NCI-H345 (cell line): ENCODE measurements at regions not wholly inside any gene's neighbourhood (a gene's known extent, or its start where the extent isn't known, plus 50 kb on each side); places are given as distances from the start of the nearest gene placed in this dataset.

Experiments used
- DNase-seq: peaks from one replicate; lab custom pipeline; 2025; lab: John Stamatoyannopoulos, UW

DNA sequence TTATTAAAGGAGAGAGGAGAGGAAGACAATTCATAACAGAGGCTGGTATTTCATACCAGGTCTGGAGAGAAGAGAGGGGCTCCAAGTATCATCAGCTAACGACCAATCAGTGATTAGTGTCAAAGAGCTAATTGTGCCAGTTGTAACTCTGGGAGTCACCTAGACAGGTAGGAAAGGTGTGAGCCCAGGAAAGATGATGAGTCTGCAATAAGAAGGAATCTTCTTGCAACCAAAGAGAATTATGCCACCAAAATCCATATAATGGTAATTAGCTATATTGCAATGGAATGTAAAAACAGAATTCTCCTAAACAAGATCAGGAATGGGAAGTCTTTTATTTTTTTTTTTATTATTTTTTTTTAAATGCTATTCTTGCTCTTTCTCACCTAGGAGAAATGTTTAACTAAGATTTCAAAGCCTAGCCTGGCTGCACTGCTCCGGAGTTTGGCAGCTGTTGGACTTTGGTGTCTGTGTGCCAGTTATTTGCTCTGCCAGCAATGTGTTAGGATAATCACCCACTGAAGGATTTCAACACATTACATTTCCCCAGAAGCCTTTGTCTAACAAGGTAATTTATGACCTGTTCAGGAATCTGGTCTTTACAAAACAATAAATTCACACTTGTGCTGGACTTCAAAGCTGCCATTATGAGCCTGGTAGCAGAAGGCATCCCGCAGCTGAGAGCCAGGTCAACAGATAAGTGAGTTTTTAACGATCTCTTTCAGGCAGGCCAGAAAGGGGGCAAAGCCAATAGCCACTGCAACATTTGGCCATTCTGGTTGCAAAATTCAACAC lies 89.4 kb downstream of the FOXB1 start:
- no peak for DNase-seq

DNA sequence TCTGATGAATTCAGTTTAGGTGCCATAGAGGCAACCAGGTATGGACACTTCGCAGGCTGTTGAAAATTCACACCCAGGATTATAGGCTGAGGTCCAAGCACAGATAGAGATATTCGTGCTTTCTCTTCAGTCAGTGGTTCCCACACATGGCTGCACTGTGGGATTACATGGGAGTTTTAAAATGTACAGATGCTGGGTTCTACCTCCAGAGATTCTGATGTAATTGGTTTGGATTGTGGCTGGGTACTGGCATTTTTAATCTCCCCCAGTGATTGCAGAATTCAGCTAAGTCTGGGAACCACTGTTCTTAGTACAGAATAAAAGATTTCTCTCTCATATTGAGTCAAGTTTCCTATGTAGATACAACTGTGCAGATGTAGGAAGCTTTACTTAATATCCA lies 91.6 kb downstream of the FOXB1 start:
- no peak for DNase-seq

GRCh38 chr15:60096157-60096556 lies 92.0 kb downstream of the FOXB1 start:
- no peak for DNase-seq

GRCh38 chr15:60101416-60101815 lies 97.3 kb downstream of the FOXB1 start:
- no peak for DNase-seq

GRCh38 chr15:60102748-60103147 lies 98.6 kb downstream of the FOXB1 start:
- no peak for DNase-seq

GRCh38 chr15:60110909-60111308 lies 106.8 kb downstream of the FOXB1 start:
- DNase-seq, result no peak

- peak; percentile 12 for DNase-seq
Measured at GRCh38 chr15:60115579-60116380, 111.7 kb downstream of the FOXB1 start.

GRCh38 chr15:60116456-60117089 lies 112.5 kb downstream of the FOXB1 start:
- no peak for DNase-seq

DNA sequence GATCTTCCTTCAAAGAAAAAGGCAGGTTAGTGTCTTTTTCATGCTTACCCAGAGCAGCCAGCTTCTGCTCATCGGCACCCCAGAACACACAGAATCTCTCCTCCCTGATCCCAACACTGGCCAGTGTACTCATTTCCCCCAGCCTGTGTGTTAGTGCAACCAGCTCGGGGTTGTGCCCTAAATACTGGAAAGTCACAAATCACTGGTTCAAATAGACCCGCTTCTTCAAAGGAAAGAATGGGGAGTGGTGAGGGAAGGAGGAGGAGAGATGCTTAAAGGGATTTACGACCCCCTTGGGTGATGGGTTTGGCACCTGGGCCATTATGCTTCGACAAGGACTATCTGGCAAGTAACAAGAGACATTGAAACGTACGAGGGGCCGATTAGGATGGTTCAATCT lies 114.0 kb downstream of the FOXB1 start:
- DNase-seq, result no peak

DNA sequence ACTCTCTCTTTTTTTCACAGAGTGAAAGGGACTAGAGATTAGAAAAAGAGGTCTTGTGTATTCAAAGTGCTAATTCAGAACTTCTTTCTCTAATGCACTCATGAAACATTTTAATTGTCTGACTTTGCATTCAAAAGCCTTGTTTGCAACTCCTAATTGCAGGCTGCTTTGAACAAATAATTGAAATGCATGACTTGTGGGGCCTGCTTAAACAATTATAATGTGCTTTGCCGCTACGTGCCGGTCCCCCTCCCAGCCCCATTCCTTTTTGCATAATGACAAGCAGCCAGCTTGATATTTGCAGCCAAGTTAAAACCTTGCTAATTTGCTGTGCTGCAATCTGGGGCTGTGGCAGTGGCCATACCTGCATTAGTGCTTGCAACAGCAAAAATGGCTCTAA lies 114.5 kb downstream of the FOXB1 start:
- no peak for DNase-seq

DNA sequence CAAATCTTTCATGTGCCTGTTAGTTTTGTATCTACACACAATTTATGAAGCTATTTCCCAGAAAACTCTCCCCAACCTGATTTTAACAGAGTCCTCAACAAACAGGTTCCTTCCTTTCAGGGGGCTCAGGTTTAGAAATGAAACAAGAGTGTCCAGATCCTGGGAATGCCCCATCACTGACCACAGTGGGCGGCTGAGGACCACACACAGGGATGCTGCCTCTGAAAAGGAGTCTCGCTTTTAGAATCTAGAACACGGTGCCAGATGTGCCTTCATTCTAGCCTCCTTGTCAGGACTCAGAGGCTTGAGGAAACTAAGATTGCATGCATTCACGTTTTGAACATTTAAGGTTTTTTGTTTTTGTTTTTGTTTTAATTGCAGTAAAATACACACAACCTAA lies 115.0 kb downstream of the FOXB1 start:
- DNase-seq, result no peak

DNA sequence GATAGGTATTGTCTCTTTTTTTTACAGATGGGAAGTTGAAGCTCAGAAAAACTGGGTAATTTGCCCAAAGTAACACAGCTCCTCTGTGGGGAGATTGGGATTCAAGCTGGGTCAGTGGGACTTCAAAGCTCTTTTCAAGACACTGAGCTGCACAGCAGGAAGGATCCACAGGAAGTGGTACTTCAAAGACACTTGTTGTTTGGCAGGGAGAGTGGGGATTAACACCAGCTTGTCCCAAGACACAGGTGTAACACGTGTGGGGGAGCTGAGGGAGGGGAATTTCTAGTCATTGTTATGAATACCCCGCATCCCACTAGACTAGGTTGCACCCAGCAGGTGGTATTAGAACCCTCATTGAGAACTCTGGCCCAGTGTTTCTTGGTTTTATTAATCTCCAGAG lies 116.0 kb downstream of the FOXB1 start:
- no peak for DNase-seq

DNA sequence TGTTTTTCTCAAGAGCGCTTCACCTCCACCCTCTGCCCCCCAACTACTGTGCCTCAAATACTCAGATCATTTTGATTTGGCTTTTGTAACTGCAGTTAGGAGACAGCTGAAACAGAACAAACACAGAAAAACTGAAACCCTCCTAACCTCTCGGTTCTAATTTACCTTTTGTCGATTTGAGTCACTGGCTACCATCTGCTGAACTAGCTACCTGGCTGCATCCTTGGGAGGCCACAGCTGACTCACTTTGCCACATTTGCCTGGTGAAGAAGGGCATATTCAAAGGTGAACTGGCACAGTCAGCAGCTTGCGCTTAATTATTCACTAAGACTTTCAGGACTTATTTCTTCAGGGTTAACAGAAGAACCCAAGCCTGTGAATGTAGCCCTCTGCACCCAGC lies 117.7 kb downstream of the FOXB1 start:
- DNase-seq, result no peak

- DNase-seq, result no peak
Measured at GRCh38 chr15:60122691-60123090, 118.6 kb downstream of the FOXB1 start.

DNA sequence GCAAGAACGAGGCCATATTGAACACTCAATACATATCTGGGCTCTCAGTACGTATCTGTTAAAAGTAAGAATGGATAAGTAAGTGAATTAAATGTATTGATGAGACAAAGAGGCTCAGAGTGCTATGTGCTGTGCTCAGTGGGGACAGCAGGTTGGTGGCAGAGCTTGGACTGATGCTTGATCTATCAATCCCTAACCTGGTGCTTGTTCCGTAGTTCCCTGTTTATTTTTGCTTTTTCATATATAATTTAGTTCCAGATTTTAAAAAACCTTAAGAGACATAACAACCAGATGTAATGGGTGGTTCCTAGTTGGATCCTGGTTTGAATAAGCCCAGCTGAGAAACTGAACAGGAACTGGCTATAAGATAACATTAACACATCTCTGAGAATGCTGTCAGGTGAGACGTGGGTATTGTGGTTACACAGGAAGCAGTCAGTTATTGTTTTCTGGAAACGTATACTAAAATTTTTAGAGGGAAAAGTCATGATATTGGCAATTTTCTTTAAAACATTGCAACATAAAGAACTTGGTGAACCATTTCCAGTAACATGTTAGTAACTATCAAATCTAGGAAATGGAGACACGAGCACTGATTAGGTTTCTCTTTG lies 120.5 kb downstream of the FOXB1 start:
- DNase-seq, result no peak

DNA sequence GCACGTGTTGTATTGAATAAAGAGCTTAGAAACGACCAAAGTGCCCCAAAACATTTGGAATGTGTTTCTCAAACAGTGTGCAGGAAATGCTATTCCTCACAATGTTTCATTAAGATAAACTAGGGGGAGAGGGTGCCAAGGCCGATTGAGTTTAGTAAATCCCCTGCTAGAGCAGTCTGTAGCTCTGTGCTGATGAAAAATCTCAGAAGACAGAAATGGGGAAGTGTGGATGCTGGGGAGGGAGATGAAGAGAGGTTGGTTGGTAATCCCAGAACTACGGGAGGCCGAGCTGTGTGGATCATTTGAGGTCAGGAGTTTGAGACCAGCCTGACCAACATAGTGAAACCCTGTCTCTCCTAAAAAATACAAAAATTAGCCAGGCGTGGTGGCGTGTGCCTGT lies 121.2 kb downstream of the FOXB1 start:
- no peak for DNase-seq

DNA sequence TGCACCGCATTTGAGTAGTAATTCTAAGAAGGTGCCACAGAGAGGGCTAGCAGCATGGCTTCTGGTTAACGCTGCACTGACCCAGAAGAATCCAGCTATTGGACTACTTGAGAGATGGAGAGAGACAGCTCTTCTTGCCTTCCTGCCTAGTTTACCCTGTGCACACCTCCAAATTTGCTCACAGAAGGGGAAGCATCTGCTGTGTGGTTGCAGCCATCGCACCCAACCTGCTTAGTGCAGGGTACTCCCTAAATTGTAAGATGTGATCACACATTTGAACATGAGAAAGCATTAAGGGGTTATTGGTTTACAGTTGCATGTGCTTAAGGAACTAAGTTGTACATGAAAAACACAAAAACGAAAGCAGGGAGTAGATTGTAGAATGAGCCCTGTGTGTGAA lies 122.1 kb downstream of the FOXB1 start:
- no peak for DNase-seq

GRCh38 chr15:60126661-60127060 lies 122.5 kb downstream of the FOXB1 start:
- no peak for DNase-seq

GRCh38 chr15:60128000-60128376 lies 123.9 kb downstream of the FOXB1 start:
- no peak for DNase-seq

- no peak for DNase-seq
Measured at GRCh38 chr15:60128710-60129109, 124.6 kb downstream of the FOXB1 start.

GRCh38 chr15:60130398-60130797 lies 126.3 kb downstream of the FOXB1 start:
- no peak for DNase-seq

- no peak for DNase-seq
Measured at GRCh38 chr15:60130821-60131220, 126.7 kb downstream of the FOXB1 start.

- DNase-seq, result no peak
Measured at GRCh38 chr15:60134609-60135008, 130.5 kb downstream of the FOXB1 start.
